Posterior cingulate gyrus (tissue), 11 donors: ENCODE measurements at regions not wholly inside any gene's neighbourhood (a gene's known extent, or its start where the extent isn't known, plus 50 kb on each side); places are given as distances from the start of the nearest gene placed in this dataset.
A peak's percentile ranks its signal among the peaks of the same experiment; 100 is the strongest.

Source experiments
- DNase-seq, 10 donors: peaks; one replicate each; pipeline versions ENCODE4 v3.0.0 to v3.0.0-alpha.2; 2020 to 2021; ENCODE audit warnings: mixed read lengths in 3 of 10
- intact Hi-C: fragments of 100-400 bp; cut with DNase I; formaldehyde crosslinking; loops from one replicate; pipeline ENCODE4 v1.15.1; 2023

- intact Hi-C loops, result no loop called here
- DNase-seq, result no peak
Observed at GRCh38 chr18:29501952-29502351, 1325.0 kb upstream of the CDH2 start.

GRCh38 chr18:29496152-29496680, 1319.3 kb upstream of the CDH2 start:
- no peak for DNase-seq
- intact Hi-C loops, result no loop called here

- intact Hi-C loops, result no loop called here
- DNase-seq, result no peak
Observed at GRCh38 chr18:29494371-29494770, 1317.4 kb upstream of the CDH2 start.

- intact Hi-C loops, result no loop called here
- no peak for DNase-seq
Observed at GRCh38 chr18:29491907-29492306, 1315.0 kb upstream of the CDH2 start.

- DNase-seq, result no peak
- intact Hi-C loops, result no loop called here
Observed at GRCh38 chr18:29488617-29489016, 1311.7 kb upstream of the CDH2 start.

- DNase-seq, result no peak
- intact Hi-C loops, result no loop called here
Observed at GRCh38 chr18:29465526-29465925, 1288.6 kb upstream of the CDH2 start.

GRCh38 chr18:29459972-29460371, 1283.0 kb upstream of the CDH2 start:
- intact Hi-C loops, result no loop called here
- DNase-seq, result no peak

- no peak for DNase-seq
- intact Hi-C loops, result no loop called here
Observed at GRCh38 chr18:29457316-29457889, 1280.5 kb upstream of the CDH2 start.

- intact Hi-C loops, result no loop called here
- DNase-seq, result no peak
Observed at GRCh38 chr18:29449424-29449823, 1272.5 kb upstream of the CDH2 start.

- DNase-seq, result peak in 2 of 10 donors; percentile 24 to 28
- intact Hi-C loops, result no loop called here
Observed at GRCh38 chr18:29439398-29439797, 1262.5 kb upstream of the CDH2 start.

GRCh38 chr18:29436459-29436858, 1259.5 kb upstream of the CDH2 start:
- intact Hi-C loops, result no loop called here

GRCh38 chr18:29434650-29435049, 1257.7 kb upstream of the CDH2 start:
- intact Hi-C loops, result no loop called here
- no peak for DNase-seq

More at GRCh38 chr18:29436459-29436858, 1259.5 kb upstream of the CDH2 start:
- no peak for DNase-seq

GRCh38 chr18:29430416-29430815, 1253.5 kb upstream of the CDH2 start:
- intact Hi-C loops, result no loop called here

GRCh38 chr18:29418136-29418535, 1241.2 kb upstream of the CDH2 start:
- no peak for DNase-seq
- intact Hi-C loops, result no loop called here

More at GRCh38 chr18:29430416-29430815, 1253.5 kb upstream of the CDH2 start:
- no peak for DNase-seq

- intact Hi-C loops, result no loop called here
- DNase-seq, result no peak
Observed at GRCh38 chr18:29406996-29407395, 1230.1 kb upstream of the CDH2 start.

- intact Hi-C loops, result no loop called here
- DNase-seq, result no peak
Observed at GRCh38 chr18:29397536-29397935, 1220.6 kb upstream of the CDH2 start.

GRCh38 chr18:29383311-29384273, 1206.7 kb upstream of the CDH2 start:
- intact Hi-C loops, result no loop called here
- no peak for DNase-seq

- intact Hi-C loops, result no loop called here
- no peak for DNase-seq
Observed at GRCh38 chr18:29378651-29379136, 1201.8 kb upstream of the CDH2 start.

GRCh38 chr18:29377346-29377745, 1200.4 kb upstream of the CDH2 start:
- intact Hi-C loops, result no loop called here
- no peak for DNase-seq

- intact Hi-C loops, result no loop called here
- no peak for DNase-seq
Observed at GRCh38 chr18:29373000-29373399, 1196.1 kb upstream of the CDH2 start.

- no peak for DNase-seq
Observed at GRCh38 chr18:29361843-29362242, 1184.9 kb upstream of the CDH2 start.

More at GRCh38 chr18:29361843-29362242, 1184.9 kb upstream of the CDH2 start:
- intact Hi-C loops, result no loop called here
